Fibroblast of lung (primary cell): ENCODE measurements at regions not wholly inside any gene's neighbourhood (a gene's known extent, or its start where the extent isn't known, plus 50 kb on each side); places are given as distances from the start of the nearest gene placed in this dataset.

Experiments used
- CTCF ChIP-seq, 2 donors: IDR thresholded peaks in 1 of 2; conservative IDR thresholded peaks in 1 of 2; 1 replicate in 1 of 2; 2 replicates in 1 of 2; pipeline ENCODE4 v1.5.1; 2011 to 2012; ENCODE audit warnings: low read length in 2 of 2, control low read depth in 1 of 2, inconsistent platforms in 1 of 2, low read depth in 1 of 2, mild to moderate bottlenecking in 1 of 2
- EZH2 ChIP-seq: IDR thresholded peaks from 2 replicates; pipeline ENCODE4 v1.5.1; 2012; ENCODE audit warnings: low read length, control low read depth, mild to moderate bottlenecking; ENCODE audit errors: missing control alignments

DNA sequence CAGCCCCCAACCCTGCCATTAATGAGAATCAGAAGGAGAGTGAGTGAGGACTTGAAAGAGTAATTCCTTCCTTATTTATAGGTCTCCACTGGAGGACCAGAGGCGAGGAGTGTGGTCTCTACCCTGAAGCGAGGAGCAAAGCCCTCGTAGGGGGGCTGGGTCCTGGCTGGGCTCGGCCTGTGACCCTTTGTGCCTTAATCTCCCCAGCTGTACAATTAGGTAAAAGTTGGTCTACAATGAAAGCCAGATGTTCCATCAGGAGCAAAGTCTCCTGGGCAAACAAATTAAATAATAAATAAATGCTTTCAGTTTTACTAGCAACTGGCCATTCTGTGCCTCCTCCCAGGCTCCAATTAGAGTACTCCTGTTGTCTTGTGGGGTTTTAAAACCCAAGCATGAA lies 523.5 kb upstream of the SALL1 start:
- TF ChIP-seq EZH2 (no peak), CTCF (conservative IDR thresholded peaks at IDR 0.05 in 1 of 2, IDR thresholded peaks at IDR 0.05 in 1 of 2; ENCODE audit: low read depth in 1 of 2, low read length in 2 of 2) (no peak)
